Esophagus (tissue), 2 donors: ENCODE measurements at regions not wholly inside any gene's neighbourhood (a gene's known extent, or its start where the extent isn't known, plus 50 kb on each side); places are given as distances from the start of the nearest gene placed in this dataset.

ENCODE experiments used
- H3K27ac ChIP-seq, 2 donors: one replicate each; pipeline ENCODE4 v1.5.1; 2013; ENCODE audit warnings: low read depth in 2 of 2, mild to moderate bottlenecking in 2 of 2, inconsistent platforms in 1 of 2, low read length in 1 of 2, moderate library complexity in 1 of 2
- H3K27me3 ChIP-seq, 2 donors: one replicate each; pipeline ENCODE4 v1.6.1; 2013; ENCODE audit warnings: low read length in 2 of 2, control low read depth in 1 of 2, mild to moderate bottlenecking in 1 of 2; ENCODE audit not compliant: insufficient read depth in 2 of 2, control insufficient read depth in 1 of 2
- H3K36me3 ChIP-seq, 2 donors: one replicate each; pipeline ENCODE4 v1.6.1; 2013; ENCODE audit warnings: low read length in 1 of 2; ENCODE audit not compliant: control insufficient read depth in 2 of 2, insufficient read depth in 2 of 2
- H3K4me1 ChIP-seq, 2 donors: one replicate each; pipeline ENCODE4 v1.6.1; 2013; ENCODE audit warnings: low read length in 1 of 2; ENCODE audit not compliant: control insufficient read depth in 2 of 2, insufficient read depth in 2 of 2
- H3K4me3 ChIP-seq, 2 donors: one replicate each; pipeline ENCODE4 v1.5.1; 2013; ENCODE audit warnings: low read length in 2 of 2, mild to moderate bottlenecking in 2 of 2, low read depth in 1 of 2, moderate library complexity in 1 of 2
- H3K9me3 ChIP-seq, 2 donors: one replicate each; pipeline ENCODE4 v1.6.1; 2013; ENCODE audit warnings: mild to moderate bottlenecking in 2 of 2, low read depth in 1 of 2, low read length in 1 of 2, moderate library complexity in 1 of 2; ENCODE audit not compliant: control insufficient read depth in 2 of 2, insufficient read depth in 1 of 2
- WGBS, 2 donors: extraction: QIAGEN DNeasy Blood & Tissue Kit; methylation state at CpG; one replicate each; pipeline ENCODE4 v1.1.7; 2013; 5-methylcytosine and 5-hydroxymethylcytosine counted together
- donor health status: healthy with polysubstance abuse.
- donor health status: Bipolar disorder and iron deficiency.

- no peak overlapping the region for H3K4me3 ChIP-seq
- H3K27me3 ChIP-seq = no peaks in the 10 kb centered on the region
- H3K36me3 ChIP-seq = no peaks in the 10 kb centered on the region
- 46 to 66% methylated on average over 9 of the region's 9 CpGs for WGBS, 2 donors
- no peaks in the 10 kb centered on the region for H3K9me3 ChIP-seq
- no peak overlapping the region for H3K27ac ChIP-seq
- H3K4me1 ChIP-seq = peaks cover 2% of the 10 kb centered on the region in 2 donors
These were observed 940.4 kb upstream of the SLC10A2 start for GRCh38 chr13:104006625-104007075.

- no peak overlapping the region for H3K27ac ChIP-seq
- no peaks in the 10 kb centered on the region for H3K27me3 ChIP-seq
- no peak overlapping the region for H3K4me3 ChIP-seq
- 62 to 73% methylated on average over 1 of the region's 1 CpG for WGBS, 2 donors
- H3K36me3 ChIP-seq = no peaks in the 10 kb centered on the region
- H3K4me1 ChIP-seq = no peaks in the 10 kb centered on the region
- no peaks in the 10 kb centered on the region for H3K9me3 ChIP-seq
These were observed 938.4 kb upstream of the SLC10A2 start for GRCh38 chr13:104004572-104004971.

GRCh38 chr13:104002216-104002615 lies 936.0 kb upstream of the SLC10A2 start:
- Histone ChIP-seq H3K36me3 (no peaks in the 10 kb centered on the region), H3K4me1 (no peaks in the 10 kb centered on the region), H3K9me3 (no peaks in the 10 kb centered on the region), H3K4me3 (no peak overlapping the region), H3K27me3 (no peaks in the 10 kb centered on the region), H3K27ac (no peak overlapping the region)
- 63 to 76% methylated on average over 1 of the region's 1 CpG for WGBS, 2 donors

- H3K36me3 ChIP-seq = no peaks in the 10 kb centered on the region
- H3K27me3 ChIP-seq = no peaks in the 10 kb centered on the region
- H3K4me3 ChIP-seq = no peak overlapping the region
- H3K27ac ChIP-seq = no peak overlapping the region
- no peaks in the 10 kb centered on the region for H3K4me1 ChIP-seq
- 77 to 80% methylated on average over 3 of the region's 3 CpGs for WGBS, 2 donors
- no peaks in the 10 kb centered on the region for H3K9me3 ChIP-seq
These were observed 935.5 kb upstream of the SLC10A2 start for GRCh38 chr13:104001766-104002165.

GRCh38 chr13:103996733-103997132 lies 930.5 kb upstream of the SLC10A2 start:
- Histone ChIP-seq H3K36me3 (no peaks in the 10 kb centered on the region), H3K4me3 (no peak overlapping the region), H3K27ac (no peak overlapping the region), H3K9me3 (no peaks in the 10 kb centered on the region), H3K27me3 (no peaks in the 10 kb centered on the region), H3K4me1 (no peaks in the 10 kb centered on the region)
- 61 to 65% methylated on average over 4 of the region's 4 CpGs for WGBS, 2 donors

GRCh38 chr13:103983948-103984347 lies 917.7 kb upstream of the SLC10A2 start:
- no peaks in the 10 kb centered on the region for H3K27me3 ChIP-seq
- H3K4me3 ChIP-seq = no peak overlapping the region
- no peaks in the 10 kb centered on the region for H3K4me1 ChIP-seq
- no peaks in the 10 kb centered on the region for H3K9me3 ChIP-seq
- H3K36me3 ChIP-seq = no peaks in the 10 kb centered on the region
- WGBS, 2 donors = 91 to 94% methylated on average over 3 of the region's 3 CpGs
- H3K27ac ChIP-seq = no peak overlapping the region

GRCh38 chr13:103976371-103976770 lies 910.2 kb upstream of the SLC10A2 start:
- 89 to 94% methylated on average over 1 of the region's 1 CpG for WGBS, 2 donors
- no peaks in the 10 kb centered on the region for H3K36me3 ChIP-seq

GRCh38 chr13:103973740-103974139 lies 907.5 kb upstream of the SLC10A2 start:
- no peak overlapping the region for H3K27ac ChIP-seq
- H3K27me3 ChIP-seq = no peaks in the 10 kb centered on the region
- WGBS, 2 donors = 82 to 91% methylated on average over 1 of the region's 1 CpG
- H3K4me1 ChIP-seq = no peaks in the 10 kb centered on the region
- no peak overlapping the region for H3K4me3 ChIP-seq
- H3K36me3 ChIP-seq = no peaks in the 10 kb centered on the region
- no peaks in the 10 kb centered on the region for H3K9me3 ChIP-seq

More at GRCh38 chr13:103976371-103976770, 910.2 kb upstream of the SLC10A2 start:
- Histone ChIP-seq H3K4me3 (no peak overlapping the region), H3K27ac (no peak overlapping the region), H3K27me3 (no peaks in the 10 kb centered on the region), H3K4me1 (no peaks in the 10 kb centered on the region), H3K9me3 (no peaks in the 10 kb centered on the region)

- H3K36me3 ChIP-seq = no peaks in the 10 kb centered on the region
- H3K27ac ChIP-seq = no peak overlapping the region
- H3K9me3 ChIP-seq = no peaks in the 10 kb centered on the region
- H3K27me3 ChIP-seq = no peaks in the 10 kb centered on the region
- H3K4me3 ChIP-seq = no peak overlapping the region
- 70 to 71% methylated on average over 4 of the region's 4 CpGs for WGBS, 2 donors
- no peaks in the 10 kb centered on the region for H3K4me1 ChIP-seq
These were observed 903.4 kb upstream of the SLC10A2 start for GRCh38 chr13:103969520-103970050.

- Histone ChIP-seq H3K4me3 (no peak overlapping the region), H3K27ac (no peak overlapping the region), H3K4me1 (no peaks in the 10 kb centered on the region), H3K36me3 (no peaks in the 10 kb centered on the region), H3K27me3 (no peaks in the 10 kb centered on the region), H3K9me3 (no peaks in the 10 kb centered on the region)
- WGBS, 2 donors = 47 to 63% methylated on average over 4 of the region's 4 CpGs
These were observed 899.5 kb upstream of the SLC10A2 start for GRCh38 chr13:103965506-103966243.
